Activated T-cell treated with anti-CD3 and anti-CD28 coated beads, Interleukin-2, amount 50 U/mL, for 48 hours (primary cell): ENCODE measurements at regions not wholly inside any gene's neighbourhood (a gene's known extent, or its start where the extent isn't known, plus 50 kb on each side); places are given as distances from the start of the nearest gene placed in this dataset.

Experiments
- DNase-seq, 2 experiments: peaks; one replicate each; pipeline ENCODE4 v3.0.0-alpha.2; 2020

DNA sequence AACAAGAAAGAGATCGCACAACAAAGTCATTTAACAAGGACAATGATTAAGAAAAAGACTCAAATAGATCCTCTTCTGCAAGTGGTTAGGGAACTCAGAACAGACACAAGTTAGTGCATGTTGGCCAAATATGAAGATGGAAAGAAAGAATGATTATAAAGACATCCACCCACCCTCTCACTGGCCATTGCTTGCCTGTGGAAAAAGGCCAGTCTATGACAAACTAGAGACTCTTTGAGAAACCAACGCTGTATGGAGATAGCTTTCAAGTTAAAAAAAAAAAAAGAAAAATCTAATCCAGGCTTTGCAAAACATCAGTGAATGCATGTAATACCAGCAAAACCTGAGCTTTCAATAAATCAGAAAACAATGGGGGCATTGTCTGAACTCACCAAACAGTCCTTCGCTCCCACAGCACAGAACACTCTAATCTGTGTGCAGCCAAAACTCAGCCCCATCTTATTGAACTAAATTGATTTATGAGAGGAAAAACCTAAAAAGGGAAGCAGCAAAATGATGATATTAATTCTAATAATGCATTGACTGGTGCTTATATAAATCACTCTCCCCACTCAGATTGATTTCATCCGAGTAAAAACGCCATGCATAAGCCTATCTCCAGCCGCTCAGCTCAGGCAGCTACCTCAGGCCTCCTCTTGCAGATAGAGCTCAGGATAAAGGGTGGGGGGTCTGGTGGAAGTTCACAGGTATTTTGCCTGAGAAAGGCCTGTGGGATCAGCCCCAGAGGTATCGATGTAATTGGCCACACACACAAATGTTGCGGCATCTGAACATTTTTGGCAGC lies 547.1 kb downstream of the CCDC171 start:
- no peak for DNase-seq

DNA sequence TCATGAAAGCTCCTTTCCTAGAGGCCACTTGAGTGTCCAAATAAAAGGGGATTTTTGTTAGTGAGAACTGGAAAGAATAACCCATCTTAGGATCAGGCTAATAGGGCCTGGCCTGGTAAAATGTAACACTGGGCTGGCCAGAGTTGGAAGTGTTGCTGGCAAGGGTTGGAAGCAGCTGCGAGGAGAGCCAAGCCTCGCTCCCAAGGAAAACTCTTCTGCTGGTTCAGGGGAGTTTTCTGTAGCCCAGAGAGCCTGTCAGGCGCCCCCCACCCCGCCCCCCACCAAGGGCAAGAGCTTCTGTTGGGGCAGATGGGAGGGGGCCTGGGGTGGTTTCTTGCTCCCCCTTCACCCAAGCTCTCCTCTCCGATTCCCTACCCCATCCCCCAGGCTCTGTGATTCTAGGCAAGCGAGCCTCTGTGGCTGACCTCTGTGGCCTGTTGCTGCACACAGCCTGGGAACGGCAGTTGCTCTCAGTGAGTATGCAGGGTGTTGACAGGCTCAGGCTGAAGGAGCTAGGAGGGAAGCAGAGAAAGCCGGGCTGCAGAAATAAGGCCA lies 547.8 kb downstream of the CCDC171 start:
- no peak for DNase-seq

DNA sequence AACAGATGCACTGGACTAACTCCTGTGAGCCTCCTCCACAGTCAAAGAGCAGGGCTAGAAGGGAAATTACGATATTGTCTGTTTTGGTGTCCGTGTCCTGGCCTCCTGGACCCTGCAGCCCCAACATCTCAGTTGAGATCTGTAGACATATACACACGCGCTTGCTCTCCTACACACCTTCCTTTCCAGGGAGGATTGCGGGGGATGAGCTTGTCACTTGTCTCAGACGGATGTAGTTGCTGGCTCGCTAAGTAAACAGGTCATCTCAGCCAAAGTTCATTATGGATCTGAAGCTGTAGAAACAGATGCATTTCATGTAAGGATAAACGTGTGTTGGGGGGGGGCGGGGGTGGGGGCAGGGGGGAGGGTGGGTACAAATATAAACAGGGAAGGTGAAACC lies 549.3 kb downstream of the CCDC171 start:
- DNase-seq = no peak

DNA sequence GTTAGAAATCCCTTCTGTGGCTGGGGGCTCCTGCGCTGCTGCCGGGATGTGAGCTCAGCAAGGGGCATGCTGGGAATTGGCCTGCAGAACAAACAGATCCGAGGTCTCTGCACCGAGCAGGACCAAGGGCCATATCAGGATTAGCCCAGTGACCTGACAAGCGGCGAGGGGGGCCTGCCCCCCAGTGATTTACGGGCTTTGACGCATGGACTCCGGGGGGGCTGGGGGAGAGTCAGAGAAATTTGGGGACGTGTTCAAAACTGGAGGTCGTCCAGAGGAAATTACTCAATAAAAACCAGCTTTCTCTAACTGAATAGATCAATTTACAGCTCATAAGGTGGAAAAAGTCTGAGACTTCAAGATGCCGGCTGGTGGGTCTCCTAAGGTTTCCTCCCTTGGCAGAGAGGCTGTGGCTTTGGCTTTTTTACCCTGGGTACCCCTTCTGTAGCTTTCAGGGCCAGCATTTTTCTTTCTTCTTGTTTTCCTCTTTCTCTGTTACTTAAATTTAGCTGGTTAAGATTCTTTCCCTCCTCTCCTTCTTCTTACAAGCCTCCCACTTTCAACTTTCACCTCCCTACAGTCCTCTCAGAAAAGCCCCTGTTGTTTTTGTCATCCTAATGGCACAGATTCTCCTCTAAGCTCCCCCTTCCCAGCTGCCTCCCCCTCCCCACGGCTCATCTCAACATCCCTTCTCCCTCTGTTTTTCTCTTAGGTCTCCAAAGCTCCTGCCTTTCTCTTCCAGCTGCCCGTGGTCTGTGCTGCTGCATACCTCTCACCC lies 551.0 kb downstream of the CCDC171 start:
- DNase-seq = no peak

DNA sequence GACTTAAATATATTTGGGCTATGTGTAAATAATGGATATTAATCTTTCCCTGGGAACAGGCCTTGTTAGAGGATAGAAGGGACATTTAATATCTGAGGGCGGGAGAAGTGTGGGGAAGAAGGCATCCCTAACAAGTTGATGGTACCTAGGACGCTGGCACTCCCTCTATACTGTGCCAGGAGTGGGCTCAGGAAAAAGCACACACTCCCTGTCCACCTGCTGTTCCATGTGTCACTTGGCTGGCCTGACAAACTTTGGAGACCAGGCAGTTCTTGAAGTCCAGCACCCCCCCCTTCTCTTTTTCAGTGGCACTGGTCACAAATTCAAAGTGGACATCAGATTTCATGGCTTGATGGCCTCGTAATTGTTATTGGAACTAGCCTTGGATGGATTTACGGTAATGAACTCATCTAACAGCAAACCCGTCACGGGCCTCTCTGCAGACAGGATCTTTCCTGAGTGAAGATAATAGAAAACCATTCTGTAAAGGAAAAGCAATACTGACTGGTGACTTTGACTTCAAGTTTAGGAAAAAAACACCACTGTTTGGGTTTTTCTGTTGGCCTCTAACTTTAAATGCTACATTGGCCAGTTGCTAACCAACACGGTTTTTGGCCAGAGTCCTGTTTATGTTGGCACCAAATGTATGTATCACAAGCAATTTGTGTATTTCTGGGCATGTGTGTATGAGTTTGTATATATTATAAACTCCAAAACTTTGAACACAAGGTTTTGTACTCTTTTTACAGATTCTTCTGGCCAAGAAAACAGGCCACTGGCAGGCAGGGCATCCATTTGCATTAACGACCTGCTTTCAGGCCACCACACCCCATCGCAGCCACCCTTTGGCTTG lies 552.6 kb downstream of the CCDC171 start:
- DNase-seq = no peak

- DNase-seq = no peak
These were observed 553.3 kb downstream of the CCDC171 start for GRCh38 chr9:16106021-16106571.

DNA sequence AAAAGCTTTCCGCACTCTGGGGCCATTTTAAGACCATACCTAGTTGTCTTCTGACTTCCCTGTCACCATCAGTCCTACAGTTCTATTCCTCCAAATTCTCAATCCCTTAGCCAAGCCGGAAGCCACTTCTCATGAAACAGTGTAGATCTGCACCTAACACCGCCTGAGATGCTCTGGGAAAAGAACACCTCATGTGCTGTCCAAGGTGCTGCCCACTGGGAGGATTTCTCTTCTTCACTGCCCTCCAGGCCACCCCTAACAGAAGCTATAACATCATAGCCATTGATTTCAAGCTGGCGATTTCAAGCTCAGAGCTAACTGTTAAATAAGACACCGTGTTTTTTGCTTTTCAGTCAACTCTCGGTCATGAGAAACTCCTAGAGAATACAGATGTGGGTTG lies 559.3 kb downstream of the CCDC171 start:
- no peak for DNase-seq

DNA sequence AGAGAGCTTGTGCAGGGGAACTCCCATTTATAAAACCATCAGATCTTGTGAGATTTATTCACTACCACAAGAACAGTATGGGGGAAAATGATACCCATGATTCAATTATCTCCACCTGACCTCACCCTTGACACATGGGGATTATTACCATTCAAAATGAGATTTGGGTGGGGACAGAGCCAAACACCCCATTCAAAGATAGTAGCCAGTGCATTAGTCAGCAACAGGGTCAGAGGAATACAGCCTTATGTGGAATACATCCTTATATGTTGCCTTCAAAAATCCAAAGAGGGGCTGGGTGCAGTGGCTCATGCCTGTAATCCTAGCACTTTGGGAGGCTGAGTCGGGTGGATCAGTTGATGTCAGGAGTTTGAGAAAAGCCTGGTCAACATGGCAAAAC lies 563.2 kb downstream of the CCDC171 start:
- no peak for DNase-seq

DNA sequence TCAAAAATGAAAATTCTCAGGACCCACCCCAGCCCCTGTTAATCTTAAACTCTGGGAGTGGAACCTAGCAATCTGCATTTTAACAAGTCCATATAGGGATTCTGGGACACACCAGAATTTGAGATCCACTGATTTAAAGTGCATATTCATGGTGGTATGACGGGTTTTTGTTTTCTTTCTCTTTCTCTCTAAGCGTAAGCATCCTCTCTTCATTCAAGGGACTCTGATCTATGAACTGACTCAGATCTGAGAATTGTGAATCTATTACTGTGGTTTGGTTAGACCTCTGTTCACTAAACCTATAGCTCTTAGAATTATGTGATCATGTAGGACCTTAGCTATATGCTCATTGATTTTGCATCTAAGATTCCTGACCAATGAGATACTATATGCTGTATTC lies 565.2 kb downstream of the CCDC171 start:
- no peak for DNase-seq

DNA sequence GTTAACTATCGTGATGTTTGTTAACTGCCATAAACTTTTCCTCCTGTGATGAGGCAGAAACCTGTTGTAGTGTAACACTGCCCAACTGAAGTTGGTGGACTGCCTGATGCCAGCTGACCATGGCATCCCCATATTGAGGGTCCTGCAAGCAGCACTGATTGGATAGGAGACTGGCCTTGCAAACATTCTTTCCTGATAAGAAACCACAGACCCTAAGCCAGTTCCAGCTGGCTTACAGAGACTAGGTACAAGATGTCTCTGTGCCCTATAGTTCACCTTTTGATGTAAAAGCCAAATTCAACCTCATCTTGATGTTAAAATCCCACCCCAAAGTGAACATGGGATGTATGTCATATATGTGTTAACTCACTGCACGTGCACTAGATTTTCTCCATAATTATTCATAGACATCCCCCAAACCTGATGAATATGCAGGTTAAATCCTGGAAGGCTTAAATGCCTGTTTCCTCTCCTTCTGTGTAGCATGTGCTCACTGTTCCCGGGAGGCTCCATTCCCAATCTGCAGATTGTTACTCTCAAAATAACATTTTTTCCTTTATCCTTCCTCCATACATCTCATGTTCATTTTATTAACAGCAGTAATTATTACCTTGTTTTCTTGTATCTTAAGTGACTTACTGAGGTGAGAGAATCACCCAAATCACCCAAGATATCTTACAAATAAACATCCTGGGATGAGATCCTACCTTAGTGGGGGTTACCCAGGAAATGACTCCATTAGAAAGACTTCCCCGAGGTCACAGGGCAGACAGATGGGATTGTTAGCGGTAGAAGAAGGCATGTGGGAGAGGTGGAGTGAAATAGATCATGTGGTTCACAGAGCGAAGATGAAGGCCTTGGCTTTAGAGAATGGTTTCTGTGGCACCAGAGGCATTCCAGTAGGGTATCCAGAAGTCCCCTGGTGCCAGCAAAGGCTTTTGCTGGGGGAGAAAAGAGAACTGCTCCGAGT lies 566.7 kb downstream of the CCDC171 start:
- DNase-seq = no peak

- DNase-seq = no peak
These were observed 567.4 kb downstream of the CCDC171 start for GRCh38 chr9:16120231-16120641.

GRCh38 chr9:16120727-16121126 lies 567.9 kb downstream of the CCDC171 start:
- no peak for DNase-seq

- no peak for DNase-seq
These were observed 568.3 kb downstream of the CCDC171 start for GRCh38 chr9:16121168-16121567.

- DNase-seq = no peak
These were observed 568.9 kb downstream of the CCDC171 start for GRCh38 chr9:16121601-16122286.

DNA sequence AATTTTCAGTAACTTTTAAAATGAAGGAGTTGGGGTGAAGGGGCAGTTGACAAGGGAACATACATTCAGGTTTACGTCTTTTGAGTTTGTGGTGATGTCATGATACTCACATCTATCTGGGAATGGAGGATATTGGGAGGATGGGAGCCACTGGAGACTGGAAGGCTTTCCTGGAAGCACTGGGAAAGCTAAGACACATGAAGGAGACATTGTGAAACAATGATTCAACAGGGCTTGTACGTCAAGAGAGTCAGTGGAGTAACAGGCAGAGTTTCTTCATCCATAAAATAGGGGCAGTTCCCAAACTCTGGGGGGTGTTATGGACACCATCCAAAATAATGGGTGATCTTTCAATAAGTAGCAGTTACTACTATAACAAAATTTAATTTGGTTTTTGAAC lies 572.8 kb downstream of the CCDC171 start:
- DNase-seq = no peak

- no peak for DNase-seq
These were observed 573.2 kb downstream of the CCDC171 start for GRCh38 chr9:16126042-16126441.

DNA sequence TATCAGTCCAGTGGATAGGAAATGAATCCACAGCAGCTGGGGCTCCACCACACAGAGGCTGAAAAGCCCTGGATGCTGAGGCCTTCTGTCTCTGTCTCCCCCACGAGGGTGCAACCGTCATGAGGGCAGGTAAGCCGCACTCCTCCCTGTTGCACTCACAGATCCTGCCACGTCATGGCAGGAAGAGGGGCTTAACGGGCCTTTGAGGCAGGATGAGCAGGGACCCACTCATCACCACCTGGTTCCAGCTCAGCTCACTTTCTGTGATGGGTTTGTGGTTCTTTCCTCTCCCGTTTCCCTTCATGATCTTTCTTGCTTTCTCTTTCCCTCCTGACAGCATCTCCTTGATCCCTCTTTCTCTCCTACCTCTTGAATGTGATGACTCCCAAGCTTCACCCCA lies 575.2 kb downstream of the CCDC171 start:
- no peak for DNase-seq

DNA sequence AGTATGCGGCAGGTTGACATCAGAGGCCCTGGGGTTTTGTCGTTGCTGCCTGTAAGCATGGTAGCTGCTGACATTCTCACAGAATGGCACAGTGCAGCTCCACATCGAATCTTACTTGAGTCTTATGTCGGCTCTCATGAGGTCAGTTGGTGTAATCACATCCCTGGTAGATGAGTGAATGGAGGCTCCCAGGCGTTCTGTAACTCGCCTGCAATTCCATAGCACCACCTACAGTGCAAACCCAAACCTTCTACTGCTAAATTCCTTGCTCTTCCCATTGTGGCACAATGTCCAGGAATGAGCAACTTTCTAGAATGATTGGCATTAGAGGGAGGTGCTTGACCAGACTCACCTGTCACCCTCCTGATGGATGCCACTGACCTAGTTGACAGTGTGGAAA lies 578.4 kb downstream of the CCDC171 start:
- DNase-seq = no peak

DNA sequence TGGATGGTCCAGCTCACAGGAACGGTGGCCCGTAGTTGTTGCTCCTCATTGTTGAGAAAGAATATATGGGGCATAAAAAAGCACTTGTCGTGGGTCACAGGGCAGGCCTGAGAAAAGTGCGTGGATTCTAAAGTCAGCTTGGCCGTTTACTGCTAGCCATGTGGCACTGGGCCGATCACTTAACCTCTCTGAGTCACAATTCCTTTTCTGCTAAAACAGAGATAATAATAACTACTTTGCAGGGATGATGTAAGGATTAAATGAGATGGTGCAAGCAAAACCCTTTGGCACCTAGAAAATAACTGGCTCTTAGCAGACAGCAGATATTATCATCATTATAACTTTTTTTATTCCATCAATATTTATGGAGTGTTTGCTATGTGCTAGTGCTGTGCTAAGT lies 579.7 kb downstream of the CCDC171 start:
- DNase-seq = no peak

DNA sequence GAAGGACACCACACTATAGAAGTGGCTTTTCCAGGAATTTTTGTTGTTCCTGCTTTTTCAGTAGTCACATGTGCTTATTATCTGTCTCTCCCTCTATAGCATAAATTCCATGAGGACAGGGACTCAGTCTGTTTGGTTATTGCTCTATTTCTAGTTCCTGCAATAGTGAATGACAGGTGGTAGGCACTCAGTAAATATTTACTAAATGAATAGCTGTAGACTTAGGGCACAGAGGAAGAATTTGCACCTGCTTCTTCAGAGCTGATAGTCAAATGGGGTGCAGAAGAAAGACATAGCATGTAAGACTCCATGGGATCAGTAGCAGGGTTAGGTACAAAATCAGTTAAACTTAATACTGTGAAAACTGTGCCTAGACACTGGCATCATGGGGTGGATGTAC lies 580.2 kb downstream of the CCDC171 start:
- no peak for DNase-seq
